Neural progenitor cell (in vitro differentiated cells): ENCODE measurements at regions not wholly inside any gene's neighbourhood (a gene's known extent, or its start where the extent isn't known, plus 50 kb on each side); places are given as distances from the start of the nearest gene placed in this dataset.

Source experiments
- DNase-seq: peaks from one replicate; pipeline ENCODE4 v3.0.0-alpha.2; 2016; ENCODE audit warnings: low spot score
- H2AFZ ChIP-seq: fragments of 200-600 bp; sonication (generic); replicated peaks from 2 replicates; pipeline ENCODE4 v1.6.1; 2016; ENCODE audit warnings: antibody characterized with exemption
- H3F3A ChIP-seq: fragments of 200-600 bp; sonication (generic); 2 replicates; pipeline ENCODE4 v1.6.1; 2016; ENCODE audit warnings: antibody characterized with exemption, low read depth
- H3K27ac ChIP-seq: fragments of 200-600 bp; sonication (generic); 2 replicates; pipeline ENCODE4 v1.5.1; 2016; ENCODE audit warnings: mild to moderate bottlenecking
- H3K27me3 ChIP-seq: fragments of 200-600 bp; sonication (generic); 2 replicates; pipeline ENCODE4 v1.6.1; 2016; ENCODE audit warnings: mild to moderate bottlenecking, moderate library complexity
- H3K36me3 ChIP-seq: fragments of 200-600 bp; sonication (generic); 2 replicates; pipeline ENCODE4 v1.5.1; 2016
- H3K4me1 ChIP-seq: fragments of 200-600 bp; sonication (generic); 2 replicates; pipeline ENCODE4 v1.6.1; 2016; ENCODE audit warnings: mixed run types
- H3K4me2 ChIP-seq: fragments of 200-600 bp; sonication (generic); 2 replicates; pipeline ENCODE4 v1.6.1; 2016
- H3K4me3 ChIP-seq: fragments of 200-600 bp; sonication (generic); 2 replicates; pipeline ENCODE4 v1.5.1; 2016
- H3K79me2 ChIP-seq: fragments of 200-600 bp; sonication (generic); 2 replicates; pipeline ENCODE4 v1.6.1; 2016; ENCODE audit warnings: low read depth
- H3K9ac ChIP-seq: fragments of 200-600 bp; sonication (generic); 2 replicates; pipeline ENCODE4 v1.6.1; 2016
- H3K9me3 ChIP-seq: fragments of 200-600 bp; sonication (generic); 2 replicates; pipeline ENCODE4 v1.5.1; 2016; ENCODE audit warnings: low read depth
- H4K20me1 ChIP-seq: fragments of 200-600 bp; sonication (generic); 2 replicates; pipeline ENCODE4 v1.6.1; 2016; ENCODE audit warnings: low read depth
- H3K27ac Mint-ChIP-seq: 3 replicates; pipeline ENCODE4 v1.8.0; 2021; ENCODE audit warnings: mixed read lengths
- H3K27me3 Mint-ChIP-seq: 2 replicates; pipeline ENCODE4 v1.8.0; 2022; ENCODE audit warnings: low read depth, mild to moderate bottlenecking, inconsistent platforms, moderate library complexity, mixed read lengths; ENCODE audit not compliant: insufficient read depth
- H3K36me3 Mint-ChIP-seq: 3 replicates; pipeline ENCODE4 v1.8.0; 2021; ENCODE audit warnings: mixed read lengths
- H3K4me1 Mint-ChIP-seq: 3 replicates; pipeline ENCODE4 v1.8.0; 2021; ENCODE audit warnings: mixed read lengths
- H3K4me3 Mint-ChIP-seq: 3 replicates; pipeline ENCODE4 v1.8.0; 2021; ENCODE audit warnings: mild to moderate bottlenecking, moderate library complexity, mixed read lengths
- H3K9me3 Mint-ChIP-seq: 3 replicates; pipeline ENCODE4 v1.8.0; 2020; ENCODE audit warnings: mixed read lengths
- EZH2 ChIP-seq: fragments of 200-600 bp; sonication (generic); IDR thresholded peaks from 2 replicates; pipeline ENCODE4 v1.6.1; 2017; ENCODE audit warnings: antibody characterized with exemption, mild to moderate bottlenecking, moderate library complexity
- EZH2phosphoT487 ChIP-seq: fragments of 200-600 bp; sonication (generic); IDR thresholded peaks from 2 replicates; pipeline ENCODE4 v1.6.1; 2017; ENCODE audit warnings: antibody characterized with exemption
- TF ChIP-seq, protein P1 (sequence below): fragments of 200-600 bp; sonication (generic); IDR thresholded peaks from 2 replicates; pipeline ENCODE4 v1.5.1; 2017; ENCODE audit warnings: antibody characterized with exemption, mild to moderate bottlenecking

DNA sequence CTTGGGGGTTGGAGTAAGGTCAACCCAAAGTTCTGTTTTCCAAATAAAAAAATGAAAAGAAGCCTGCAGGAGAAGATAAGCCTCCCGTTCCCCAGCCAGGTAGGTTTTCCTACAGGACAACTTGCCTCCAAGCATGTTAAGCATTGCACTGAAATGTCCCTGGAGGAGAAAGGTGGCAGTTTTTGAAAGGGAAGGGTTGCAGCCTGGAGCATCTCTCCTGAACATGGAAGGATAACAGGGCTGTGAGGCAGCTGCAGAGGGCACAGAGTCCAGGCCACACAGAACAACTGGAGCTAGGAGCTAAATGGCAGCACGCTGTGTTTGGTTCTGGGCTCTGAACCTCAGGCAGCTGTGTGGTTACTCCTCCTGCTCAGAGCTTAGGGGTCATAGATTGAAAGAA is 452.9 kb downstream of the TCERG1L start:
- no peak overlapping the region for H2AFZ ChIP-seq
- no peak overlapping the region for H3K4me2 ChIP-seq
- no peak overlapping the region for H3K27ac ChIP-seq
- H3K9ac ChIP-seq = no peak overlapping the region
- TF ChIP-seq EZH2 = no peak
- TF ChIP-seq EZH2phosphoT487 = no peak
- TF ChIP-seq, protein P1, sequence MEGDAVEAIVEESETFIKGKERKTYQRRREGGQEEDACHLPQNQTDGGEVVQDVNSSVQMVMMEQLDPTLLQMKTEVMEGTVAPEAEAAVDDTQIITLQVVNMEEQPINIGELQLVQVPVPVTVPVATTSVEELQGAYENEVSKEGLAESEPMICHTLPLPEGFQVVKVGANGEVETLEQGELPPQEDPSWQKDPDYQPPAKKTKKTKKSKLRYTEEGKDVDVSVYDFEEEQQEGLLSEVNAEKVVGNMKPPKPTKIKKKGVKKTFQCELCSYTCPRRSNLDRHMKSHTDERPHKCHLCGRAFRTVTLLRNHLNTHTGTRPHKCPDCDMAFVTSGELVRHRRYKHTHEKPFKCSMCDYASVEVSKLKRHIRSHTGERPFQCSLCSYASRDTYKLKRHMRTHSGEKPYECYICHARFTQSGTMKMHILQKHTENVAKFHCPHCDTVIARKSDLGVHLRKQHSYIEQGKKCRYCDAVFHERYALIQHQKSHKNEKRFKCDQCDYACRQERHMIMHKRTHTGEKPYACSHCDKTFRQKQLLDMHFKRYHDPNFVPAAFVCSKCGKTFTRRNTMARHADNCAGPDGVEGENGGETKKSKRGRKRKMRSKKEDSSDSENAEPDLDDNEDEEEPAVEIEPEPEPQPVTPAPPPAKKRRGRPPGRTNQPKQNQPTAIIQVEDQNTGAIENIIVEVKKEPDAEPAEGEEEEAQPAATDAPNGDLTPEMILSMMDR = no peak
- DNase-seq = no peak
- Mint-ChIP-seq H3K9me3 (peaks cover 14% of the 10 kb centered on the region), H3K4me1 (no peaks in the 10 kb centered on the region), H3K27me3 (peaks cover 10% of the 10 kb centered on the region), H3K27ac (no peak overlapping the region), H3K36me3 (no peaks in the 10 kb centered on the region), H3K4me3 (no peak overlapping the region)
- no peaks in the 10 kb centered on the region for H3K27me3 ChIP-seq
- no peaks in the 10 kb centered on the region for H3K79me2 ChIP-seq
- H3F3A ChIP-seq = no peaks in the 10 kb centered on the region
- no peaks in the 10 kb centered on the region for H3K4me1 ChIP-seq
- no peaks in the 10 kb centered on the region for H4K20me1 ChIP-seq
- H3K4me3 ChIP-seq = no peak overlapping the region
- H3K9me3 ChIP-seq = peaks cover 13% of the 10 kb centered on the region
- H3K36me3 ChIP-seq = no peaks in the 10 kb centered on the region

- Mint-ChIP-seq H3K4me3 (no peak overlapping the region), H3K36me3 (no peaks in the 10 kb centered on the region), H3K9me3 (peaks cover 10% of the 10 kb centered on the region)
Observed at GRCh38 chr10:130859427-130859826, 452.1 kb downstream of the TCERG1L start.

DNA sequence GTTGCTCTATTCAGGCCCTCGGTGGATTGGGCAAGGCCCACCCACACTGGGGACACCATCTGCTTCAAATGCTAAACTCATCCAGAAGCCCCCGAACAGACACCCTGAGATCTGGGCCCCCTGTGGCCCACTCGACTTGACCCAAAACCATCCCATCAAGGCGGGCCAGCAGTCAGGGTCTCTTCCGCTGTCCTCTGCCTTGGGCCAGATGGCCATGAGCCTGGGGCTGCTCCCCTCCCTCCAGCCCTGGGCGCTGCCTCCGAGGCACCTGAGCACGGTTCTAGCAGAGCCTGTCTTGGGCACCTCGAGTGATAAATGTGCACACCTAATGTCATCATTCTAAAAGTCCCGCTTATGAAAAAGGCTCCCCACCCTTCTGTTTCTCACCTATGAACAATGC is 449.4 kb downstream of the TCERG1L start:
- Histone ChIP-seq H3K9me3 (no peaks in the 10 kb centered on the region), H3K4me2 (no peak overlapping the region), H3K27ac (no peak overlapping the region), H3K9ac (no peak overlapping the region), H3K36me3 (no peaks in the 10 kb centered on the region), H3K27me3 (no peaks in the 10 kb centered on the region), H2AFZ (no peak overlapping the region), H3K4me1 (no peaks in the 10 kb centered on the region), H3F3A (no peaks in the 10 kb centered on the region), H3K4me3 (no peak overlapping the region), H3K79me2 (no peaks in the 10 kb centered on the region), H4K20me1 (no peaks in the 10 kb centered on the region)
- H3K4me3 Mint-ChIP-seq = no peak overlapping the region
- H3K27me3 Mint-ChIP-seq = peaks cover 7% of the 10 kb centered on the region
- no peaks in the 10 kb centered on the region for H3K36me3 Mint-ChIP-seq
- H3K9me3 Mint-ChIP-seq = no peaks in the 10 kb centered on the region
- H3K4me1 Mint-ChIP-seq = no peaks in the 10 kb centered on the region
- no peak for DNase-seq
- no peak overlapping the region for H3K27ac Mint-ChIP-seq
- no peak for TF ChIP-seq EZH2phosphoT487
- TF ChIP-seq EZH2 = no peak
- TF ChIP-seq, protein P1 = no peak

More at GRCh38 chr10:130859427-130859826, 452.1 kb downstream of the TCERG1L start:
- H3K27ac Mint-ChIP-seq = no peak overlapping the region
- TF ChIP-seq EZH2phosphoT487 (no peak), EZH2 (no peak)
- TF ChIP-seq, protein P1 = no peak
- Histone ChIP-seq H3K4me2 (no peak overlapping the region), H3K27me3 (no peaks in the 10 kb centered on the region), H2AFZ (no peak overlapping the region), H3K4me3 (no peak overlapping the region), H4K20me1 (no peaks in the 10 kb centered on the region), H3K4me1 (no peaks in the 10 kb centered on the region), H3K36me3 (no peaks in the 10 kb centered on the region), H3K9me3 (peaks cover 5% of the 10 kb centered on the region), H3K79me2 (no peaks in the 10 kb centered on the region), H3K9ac (no peak overlapping the region), H3K27ac (no peak overlapping the region), H3F3A (no peaks in the 10 kb centered on the region)
- DNase-seq = no peak
- H3K27me3 Mint-ChIP-seq = peaks cover 10% of the 10 kb centered on the region
- no peaks in the 10 kb centered on the region for H3K4me1 Mint-ChIP-seq
